SK-N-SH (cell line): ENCODE measurements at regions not wholly inside any gene's neighbourhood (a gene's known extent, or its start where the extent isn't known, plus 50 kb on each side); places are given as distances from the start of the nearest gene placed in this dataset.

ENCODE experiments used
- CTCF ChIA-PET: fragments of 300-600, 350-600 bp; formaldehyde crosslinking; extraction: SDS; loops from one replicate; lab custom pipeline; 2021; lab: Yijun Ruan, JAX
- POLR2A ChIA-PET: fragments of 350-600 bp; sonication (Branson Sonifier 250); formaldehyde crosslinking; extraction: SDS; loops from one replicate; lab custom pipeline; 2020; ENCODE audit warnings: antibody characterized with exemption, inconsistent platforms; lab: Yijun Ruan, JAX
- DNase-seq: peaks from one replicate; pipeline ENCODE4 v3.0.0; 2012
- H2AFZ ChIP-seq: fragments of 200-600 bp; sonication (generic); 2 replicates; pipeline ENCODE4 v1.8.1; 2016; ENCODE audit warnings: antibody characterized with exemption, mild to moderate bottlenecking, low read depth
- H3F3A ChIP-seq: fragments of 200-600 bp; sonication (generic); replicated peaks from 2 replicates; pipeline ENCODE3; 2016; ENCODE audit warnings: antibody characterized with exemption, mild to moderate bottlenecking; ENCODE audit not compliant: insufficient read depth
- H3K27ac ChIP-seq, 2 experiments: fragments of 200-500 bp in 1 of 2; fragments of 200-600 bp in 1 of 2; sonication (Bioruptor generic) in 1 of 2; sonication (generic), shearing (Covaris generic) in 1 of 2; 2 replicates each; pipeline versions ENCODE4 v1.5.1 to v1.6.1; 2014 to 2016; ENCODE audit warnings: low read depth in 2 of 2, inconsistent platforms in 1 of 2, low read length in 1 of 2, mild to moderate bottlenecking in 1 of 2, mixed read lengths in 1 of 2
- H3K27me3 ChIP-seq: fragments of 200-600 bp; sonication (generic), shearing (Covaris generic); 2 replicates; pipeline ENCODE4 v1.6.1; 2016; ENCODE audit warnings: mixed run types; ENCODE audit not compliant: insufficient read depth
- H3K36me3 ChIP-seq, 2 experiments: fragments of 200-500 bp in 1 of 2; fragments of 200-600 bp in 1 of 2; sonication (Bioruptor generic) in 1 of 2; sonication (generic) in 1 of 2; replicated peaks in 1 of 2; 2 replicates each; pipeline versions ENCODE3 to v1.5.1; 2014 to 2016; ENCODE audit warnings: low read length in 1 of 2, mild to moderate bottlenecking in 1 of 2; ENCODE audit not compliant: insufficient read depth in 2 of 2, control insufficient read depth in 1 of 2
- H3K4me1 ChIP-seq, 2 experiments: fragments of 200-500 bp in 1 of 2; fragments of 200-600 bp in 1 of 2; sonication (Bioruptor generic) in 1 of 2; sonication (generic), shearing (Covaris generic) in 1 of 2; 2 replicates each; pipeline versions ENCODE4 v1.5.1 to v1.6.1; 2014 to 2016; ENCODE audit warnings: low read depth in 1 of 2, low read length in 1 of 2, mixed run types in 1 of 2; ENCODE audit not compliant: insufficient read depth in 2 of 2, control insufficient read depth in 1 of 2
- H3K4me2 ChIP-seq: fragments of 200-600 bp; sonication (generic), shearing (Covaris generic); 2 replicates; pipeline ENCODE4 v1.6.1; 2017; ENCODE audit warnings: mixed run types
- H3K4me3 ChIP-seq, 2 experiments: fragments of 200-500 bp in 1 of 2; fragments of 200-600 bp in 1 of 2; sonication (Bioruptor generic) in 1 of 2; sonication (generic), shearing (Covaris generic) in 1 of 2; 2 replicates each; pipeline versions ENCODE4 v1.5.1 to v1.8.1; 2014 to 2016; ENCODE audit warnings: low read depth in 2 of 2, inconsistent platforms in 1 of 2, low read length in 1 of 2, mild to moderate bottlenecking in 1 of 2, mixed read lengths in 1 of 2, moderate library complexity in 1 of 2
- H3K79me2 ChIP-seq: fragments of 200-600 bp; sonication (generic); 2 replicates; pipeline ENCODE4 v1.8.1; 2017; ENCODE audit warnings: mild to moderate bottlenecking; ENCODE audit not compliant: insufficient read depth
- H3K9ac ChIP-seq: fragments of 200-600 bp; sonication (generic); 2 replicates; pipeline ENCODE4 v1.6.1; 2017; ENCODE audit warnings: mixed run types
- H3K9me2 ChIP-seq: fragments of 200-600 bp; sonication (generic); 2 replicates; pipeline ENCODE4 v1.6.1; 2017; ENCODE audit warnings: mixed run types
- H3K9me3 ChIP-seq: fragments of 200-600 bp; sonication (generic); 2 replicates; pipeline ENCODE4 v1.6.1; 2017; ENCODE audit warnings: mixed run types, mild to moderate bottlenecking, moderate library complexity
- H4K20me1 ChIP-seq: fragments of 200-600 bp; sonication (generic); 2 replicates; pipeline ENCODE4 v1.6.1; 2017; ENCODE audit warnings: mild to moderate bottlenecking, mixed run types; ENCODE audit not compliant: insufficient read depth
- CTCF ChIP-seq: fragments of 200-600 bp; sonication (generic); IDR thresholded peaks from 2 replicates; pipeline ENCODE4 v1.6.1; 2017; ENCODE audit warnings: antibody characterized with exemption, mild to moderate bottlenecking, moderate library complexity
- ELF1 ChIP-seq: IDR thresholded peaks from 2 replicates; pipeline ENCODE4 v1.4.0; 2012
- EZH2phosphoT487 ChIP-seq: fragments of 200-600 bp; sonication (generic); IDR thresholded peaks from 2 replicates; pipeline ENCODE4 v1.6.1; 2017; ENCODE audit warnings: low read depth, mixed run types, mild to moderate bottlenecking, antibody characterized with exemption, moderate library complexity, borderline replicate concordance
- FOXJ3 ChIP-seq: sonication (generic); formaldehyde crosslinking; IDR thresholded peaks from 2 replicates; pipeline ENCODE4 v1.5.1; 2020; ENCODE audit warnings: mild to moderate bottlenecking, missing genetic modification reagents
- JUND ChIP-seq: IDR thresholded peaks from 2 replicates; pipeline ENCODE4 v1.4.0; 2012
- MEF2A ChIP-seq: IDR thresholded peaks from 2 replicates; pipeline ENCODE4 v1.4.0; 2012; ENCODE audit warnings: low read depth, borderline replicate concordance
- NFIC ChIP-seq: IDR thresholded peaks from 2 replicates; pipeline ENCODE4 v1.4.0; 2012; ENCODE audit warnings: borderline replicate concordance
- PBX3 ChIP-seq: IDR thresholded peaks from 2 replicates; pipeline ENCODE4; 2012
- RAD21 ChIP-seq: IDR thresholded peaks from 2 replicates; pipeline ENCODE4 v1.6.1; 2012; ENCODE audit warnings: mild to moderate bottlenecking, low read length
- RCOR1 ChIP-seq: fragments of 150-350 bp; IDR thresholded peaks from 2 replicates; pipeline ENCODE4 v1.6.1; 2017; ENCODE audit warnings: antibody characterized with exemption, low read length
- RFX5 ChIP-seq: IDR thresholded peaks from 2 replicates; pipeline ENCODE4 v1.6.1; 2012; ENCODE audit warnings: mild to moderate bottlenecking, improper control_type of control experiment, low read length
- RXRA ChIP-seq: IDR thresholded peaks from 2 replicates; pipeline ENCODE4 v1.4.0; 2012; ENCODE audit warnings: low read depth, mild to moderate bottlenecking, borderline replicate concordance
- SIN3A ChIP-seq: IDR thresholded peaks from 2 replicates; pipeline ENCODE4 v1.6.1; 2012; ENCODE audit warnings: low read depth, mild to moderate bottlenecking, low read length, moderate library complexity, borderline replicate concordance
- TAF1 ChIP-seq: IDR thresholded peaks from 2 replicates; pipeline ENCODE4 v1.6.1; 2012; ENCODE audit warnings: low read depth, mild to moderate bottlenecking, low read length, moderate library complexity, borderline replicate concordance
- TCF12 ChIP-seq: IDR thresholded peaks from 2 replicates; pipeline ENCODE4 v1.4.0; 2012
- TEAD4 ChIP-seq: IDR thresholded peaks from 2 replicates; pipeline ENCODE4 v1.4.0; 2012; ENCODE audit warnings: mild to moderate bottlenecking, borderline replicate concordance; ENCODE audit not compliant: insufficient read depth
- USF2 ChIP-seq: fragments of 150-350 bp; IDR thresholded peaks from 2 replicates; pipeline ENCODE4 v1.6.1; 2017; ENCODE audit warnings: antibody characterized with exemption, low read length, low read depth, borderline replicate concordance
- YY1 ChIP-seq: IDR thresholded peaks from 2 replicates; pipeline ENCODE4 v1.4.0; 2012; ENCODE audit warnings: low read depth, mild to moderate bottlenecking
- WGBS: methylation state at CpG from one replicate; pipeline ENCODE4 v1.1.6; 2017; ENCODE audit warnings: low lambda C conversion rate; 5-methylcytosine and 5-hydroxymethylcytosine counted together
- TF ChIP-seq, protein P1 (sequence below): IDR thresholded peaks from 2 replicates; pipeline ENCODE4 v1.6.1; 2012; ENCODE audit warnings: mild to moderate bottlenecking, low read depth, low read length, moderate library complexity

- TF ChIP-seq ELF1, result no peak
- no peak for TF ChIP-seq JUND
- no peak for TF ChIP-seq RXRA
- no peak for TF ChIP-seq NFIC
- TF ChIP-seq RAD21, result no peak
- no peak for TF ChIP-seq TAF1
- TF ChIP-seq PBX3, result no peak
- TF ChIP-seq TEAD4, result no peak
- no peak for TF ChIP-seq CTCF
- TF ChIP-seq USF2, result no peak
- TF ChIP-seq RCOR1, result no peak
These were observed 671.9 kb downstream of the TRIML1 start (continued) for GRCh38 chr4:188811121-188811520.

GRCh38 chr4:188812644-188813043, 673.4 kb downstream of the TRIML1 start:
- H4K20me1 ChIP-seq, result no peaks in the 10 kb centered on the region
- H3K27ac ChIP-seq, result no peak overlapping the region
- 19% methylated on average over 1 of the region's 1 CpG for WGBS
- no peaks in the 10 kb centered on the region for H3K9me3 ChIP-seq
- no peak overlapping the region for H3K4me2 ChIP-seq
- no peak overlapping the region for H3K4me3 ChIP-seq
- no peak overlapping the region for H2AFZ ChIP-seq
- POLR2A ChIA-PET, result no interaction called here
- H3K79me2 ChIP-seq, result no peaks in the 10 kb centered on the region
- no peaks in the 10 kb centered on the region for H3K4me1 ChIP-seq
- H3K36me3 ChIP-seq, result no peaks in the 10 kb centered on the region
- no peak overlapping the region for H3K9ac ChIP-seq
- H3F3A ChIP-seq, result no peaks in the 10 kb centered on the region
- DNase-seq, result no peak
- no peaks in the 10 kb centered on the region for H3K27me3 ChIP-seq
- CTCF ChIA-PET, result interaction anchor here (1.0 kb wide), 1 partner anchor 12 kb away, joined by 3 read pairs; no protein-coding TSS in a partner anchor
- no peaks in the 10 kb centered on the region for H3K9me2 ChIP-seq
- TF ChIP-seq PBX3 (no peak), EZH2phosphoT487 (no peak), SIN3A (no peak), TEAD4 (no peak), USF2 (no peak), TAF1 (no peak), YY1 (no peak), TCF12 (no peak), CTCF (no peak), NFIC (no peak), RCOR1 (no peak), RFX5 (no peak), FOXJ3 (CRISPR knock-in tag) (no peak), RAD21 (no peak), MEF2A (no peak)
- TF ChIP-seq, protein P1, sequence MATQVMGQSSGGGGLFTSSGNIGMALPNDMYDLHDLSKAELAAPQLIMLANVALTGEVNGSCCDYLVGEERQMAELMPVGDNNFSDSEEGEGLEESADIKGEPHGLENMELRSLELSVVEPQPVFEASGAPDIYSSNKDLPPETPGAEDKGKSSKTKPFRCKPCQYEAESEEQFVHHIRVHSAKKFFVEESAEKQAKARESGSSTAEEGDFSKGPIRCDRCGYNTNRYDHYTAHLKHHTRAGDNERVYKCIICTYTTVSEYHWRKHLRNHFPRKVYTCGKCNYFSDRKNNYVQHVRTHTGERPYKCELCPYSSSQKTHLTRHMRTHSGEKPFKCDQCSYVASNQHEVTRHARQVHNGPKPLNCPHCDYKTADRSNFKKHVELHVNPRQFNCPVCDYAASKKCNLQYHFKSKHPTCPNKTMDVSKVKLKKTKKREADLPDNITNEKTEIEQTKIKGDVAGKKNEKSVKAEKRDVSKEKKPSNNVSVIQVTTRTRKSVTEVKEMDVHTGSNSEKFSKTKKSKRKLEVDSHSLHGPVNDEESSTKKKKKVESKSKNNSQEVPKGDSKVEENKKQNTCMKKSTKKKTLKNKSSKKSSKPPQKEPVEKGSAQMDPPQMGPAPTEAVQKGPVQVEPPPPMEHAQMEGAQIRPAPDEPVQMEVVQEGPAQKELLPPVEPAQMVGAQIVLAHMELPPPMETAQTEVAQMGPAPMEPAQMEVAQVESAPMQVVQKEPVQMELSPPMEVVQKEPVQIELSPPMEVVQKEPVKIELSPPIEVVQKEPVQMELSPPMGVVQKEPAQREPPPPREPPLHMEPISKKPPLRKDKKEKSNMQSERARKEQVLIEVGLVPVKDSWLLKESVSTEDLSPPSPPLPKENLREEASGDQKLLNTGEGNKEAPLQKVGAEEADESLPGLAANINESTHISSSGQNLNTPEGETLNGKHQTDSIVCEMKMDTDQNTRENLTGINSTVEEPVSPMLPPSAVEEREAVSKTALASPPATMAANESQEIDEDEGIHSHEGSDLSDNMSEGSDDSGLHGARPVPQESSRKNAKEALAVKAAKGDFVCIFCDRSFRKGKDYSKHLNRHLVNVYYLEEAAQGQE, result no peak
